KOPT-K1 (cell line): ENCODE measurements at regions not wholly inside any gene's neighbourhood (a gene's known extent, or its start where the extent isn't known, plus 50 kb on each side); places are given as distances from the start of the nearest gene placed in this dataset.

Source experiments
- H3K27ac ChIP-seq: fragments of 200-600 bp; sonication (generic); 2 replicates; pipeline ENCODE4 v1.5.1; 2016; ENCODE audit warnings: antibody characterized with exemption, mild to moderate bottlenecking, low read depth, low read length; ENCODE audit not compliant: poor library complexity, severe bottlenecking
- H3K36me3 ChIP-seq: fragments of 200-600 bp; sonication (generic); 2 replicates; pipeline ENCODE4 v1.5.1; 2017; ENCODE audit warnings: antibody characterized with exemption, mild to moderate bottlenecking, low read length, moderate library complexity; ENCODE audit not compliant: insufficient read depth
- H3K9me3 ChIP-seq: fragments of 200-600 bp; sonication (generic); 2 replicates; pipeline ENCODE4 v1.5.1; 2017; ENCODE audit warnings: antibody characterized with exemption, low read length, mild to moderate bottlenecking; ENCODE audit not compliant: insufficient read depth, poor library complexity, severe bottlenecking

DNA sequence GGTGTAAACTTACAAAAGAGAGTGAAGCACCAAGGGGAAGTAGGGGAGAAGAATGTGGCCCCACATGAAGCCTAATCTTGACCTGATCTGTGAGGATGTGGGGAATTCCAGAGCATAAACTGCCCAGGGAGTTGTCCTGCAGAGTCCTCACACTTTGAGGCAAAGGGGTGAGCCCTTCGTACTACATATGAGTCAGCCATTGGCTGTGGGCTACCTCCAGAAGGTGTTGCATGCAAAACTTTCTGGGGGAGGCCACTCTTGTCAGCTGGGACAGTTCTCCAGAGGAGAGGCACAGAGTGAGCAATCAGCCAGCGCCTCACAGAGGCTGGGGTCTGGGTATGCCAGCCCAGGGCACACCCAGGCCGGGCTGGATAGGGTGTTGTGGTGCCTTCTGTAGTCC is 98.1 kb upstream of the NMUR2 start:
- Histone ChIP-seq H3K27ac (no peak overlapping the region), H3K36me3 (no peaks in the 10 kb centered on the region), H3K9me3 (no peaks in the 10 kb centered on the region)

DNA sequence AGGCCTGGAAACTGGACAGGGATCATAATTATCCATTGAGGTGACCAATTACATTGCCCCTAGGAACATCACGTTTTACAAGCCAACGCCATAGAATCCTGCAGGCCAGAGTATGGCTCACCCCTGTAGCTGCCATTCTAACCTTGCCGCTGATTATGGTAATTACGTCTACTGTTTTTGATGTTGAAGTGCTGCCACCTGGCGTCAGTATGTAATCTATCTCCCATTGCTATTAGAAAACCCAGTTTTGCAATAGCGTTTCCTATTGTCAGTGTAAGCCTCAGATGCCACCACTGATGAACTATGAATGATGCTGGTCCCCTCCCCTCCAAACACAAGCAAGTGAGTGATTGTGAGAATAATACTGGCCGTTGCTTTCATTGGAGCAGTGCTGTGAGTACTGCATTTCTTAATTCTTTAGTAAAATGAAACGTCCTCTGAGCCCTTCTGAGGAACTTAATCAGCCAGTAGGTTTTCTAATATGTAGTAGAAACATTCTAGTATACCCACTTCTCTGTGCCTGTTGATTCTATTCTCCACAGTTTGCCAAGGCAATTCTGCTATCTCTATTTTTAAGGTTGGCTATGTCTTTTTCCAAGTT is 100.5 kb upstream of the NMUR2 start:
- Histone ChIP-seq H3K9me3 (no peaks in the 10 kb centered on the region), H3K36me3 (no peaks in the 10 kb centered on the region), H3K27ac (no peak overlapping the region)

DNA sequence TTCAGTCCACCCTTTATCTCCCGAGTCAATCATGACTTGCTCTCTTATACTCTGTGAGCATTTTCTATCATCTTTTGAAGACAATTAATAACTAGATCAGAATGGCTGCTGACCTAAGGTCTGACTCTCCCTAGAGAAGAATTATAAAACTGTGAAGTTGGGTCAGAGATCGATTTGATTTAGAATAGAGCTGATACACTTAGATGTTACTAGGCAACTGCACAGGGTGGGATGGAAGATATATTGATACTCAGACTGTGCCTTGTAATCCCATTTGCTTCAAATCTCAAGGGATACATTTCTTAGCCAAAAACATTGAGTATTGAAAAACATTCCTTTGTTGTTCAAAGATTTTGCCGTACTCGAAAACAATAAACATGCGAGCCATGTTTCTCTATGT is 106.0 kb upstream of the NMUR2 start:
- no peaks in the 10 kb centered on the region for H3K36me3 ChIP-seq
- H3K27ac ChIP-seq = no peak overlapping the region
- no peaks in the 10 kb centered on the region for H3K9me3 ChIP-seq

DNA sequence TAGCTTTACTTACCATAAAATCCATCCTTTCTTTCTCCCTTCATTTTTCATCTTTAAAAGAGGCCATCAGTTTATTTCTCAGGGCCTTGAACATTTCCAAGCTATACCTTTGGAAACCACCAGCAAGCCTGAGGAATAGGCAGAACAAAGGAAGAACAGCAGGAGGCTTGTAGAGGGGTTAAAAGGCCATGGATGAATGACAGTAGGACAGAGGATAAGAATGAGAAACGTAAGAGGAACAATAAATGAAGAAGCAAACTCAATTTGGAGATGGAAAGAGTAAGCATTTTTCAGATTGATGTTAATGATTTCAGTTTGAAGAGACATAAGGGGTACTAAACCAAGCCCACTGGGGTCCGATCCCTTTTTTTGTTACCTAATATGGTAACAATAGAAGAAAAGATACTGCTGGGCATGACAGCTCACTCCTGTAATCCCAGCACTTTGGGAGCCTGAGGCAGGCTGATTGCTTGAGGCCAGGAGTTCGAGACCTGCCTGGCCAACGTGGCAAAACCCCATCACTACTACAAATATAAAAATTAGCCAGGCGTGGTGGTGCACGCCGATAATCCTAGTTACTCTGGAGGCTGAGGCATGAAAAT is 106.6 kb upstream of the NMUR2 start:
- Histone ChIP-seq H3K27ac (no peak overlapping the region), H3K9me3 (no peaks in the 10 kb centered on the region), H3K36me3 (no peaks in the 10 kb centered on the region)

DNA sequence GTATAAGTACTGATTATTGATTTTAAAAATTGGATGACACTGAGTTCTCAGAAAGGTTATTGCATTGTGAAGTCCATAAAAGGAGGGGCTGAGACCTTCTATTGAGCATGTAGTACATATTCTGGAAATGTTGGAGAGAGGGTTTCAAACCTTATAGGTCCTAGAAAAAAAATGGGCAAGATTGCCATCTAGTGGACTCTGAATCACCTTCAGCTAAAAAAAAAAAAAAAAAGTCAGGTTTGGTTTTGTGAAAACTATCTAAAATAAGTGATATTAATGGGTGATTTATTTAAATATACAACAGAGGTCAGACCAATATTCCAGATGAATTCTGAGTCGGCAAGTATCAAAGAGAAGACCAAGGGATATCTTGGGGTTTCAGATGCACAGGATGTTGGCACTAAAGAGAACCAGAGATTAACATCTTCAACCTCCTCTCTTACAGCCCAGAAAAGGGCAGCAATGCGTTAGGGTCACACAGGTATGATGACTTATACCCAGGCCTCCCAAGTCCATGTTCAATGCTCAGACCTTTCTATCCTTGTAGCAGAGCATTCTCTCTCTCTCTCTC is 109.8 kb upstream of the NMUR2 start:
- Histone ChIP-seq H3K27ac (no peak overlapping the region), H3K36me3 (no peaks in the 10 kb centered on the region), H3K9me3 (no peaks in the 10 kb centered on the region)

DNA sequence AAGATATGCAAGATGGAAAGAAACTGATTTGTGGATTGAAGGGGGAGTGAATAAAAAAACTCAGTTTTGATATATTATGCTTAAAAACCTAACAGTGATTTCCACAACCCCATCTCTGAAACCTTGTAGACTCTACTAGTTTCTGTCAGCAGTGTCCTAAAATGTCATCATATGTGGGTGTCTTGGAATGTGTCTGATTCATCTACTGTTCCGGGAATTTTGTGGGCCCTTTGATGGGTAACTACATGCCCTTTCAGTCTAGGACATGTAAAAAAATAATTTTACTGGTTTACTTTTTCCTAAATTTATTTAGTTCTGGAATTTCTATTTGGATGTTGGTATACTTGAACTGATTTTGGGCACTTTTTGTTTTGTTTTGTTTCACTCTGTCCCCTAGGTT is 118.9 kb upstream of the NMUR2 start:
- Histone ChIP-seq H3K36me3 (no peaks in the 10 kb centered on the region), H3K27ac (no peak overlapping the region)

DNA sequence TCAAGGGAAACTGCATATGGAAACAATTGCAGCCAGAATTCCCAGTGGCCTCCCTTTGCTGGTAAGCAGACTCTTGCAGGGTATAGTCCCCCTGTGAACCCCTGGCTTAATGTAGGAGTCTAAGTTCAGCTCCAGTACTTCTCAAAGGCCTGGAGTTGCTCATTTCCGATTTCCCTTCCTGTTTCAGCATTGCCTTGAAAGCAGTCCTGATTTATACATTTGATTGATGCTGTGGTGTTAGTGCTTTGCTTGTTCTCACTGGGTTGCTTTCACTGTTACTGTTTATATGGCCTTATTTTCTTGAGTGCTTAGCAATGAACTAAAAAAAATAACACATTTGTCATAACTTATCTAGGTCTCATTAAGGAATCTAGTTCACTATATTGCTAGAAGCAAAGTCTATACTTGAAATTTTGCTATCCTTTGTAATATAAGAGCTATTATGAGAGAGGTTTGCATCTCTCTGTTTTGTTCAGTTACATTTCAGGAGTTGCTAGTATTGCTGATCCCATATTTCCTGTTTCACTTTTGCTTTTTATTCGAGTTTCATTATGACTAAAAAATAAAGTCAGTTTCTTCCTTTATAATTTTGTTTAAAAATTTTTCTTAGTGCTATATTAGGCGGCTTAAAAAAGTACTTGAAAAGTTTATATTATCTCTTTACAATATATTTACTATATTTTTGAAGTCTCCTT is 122.4 kb upstream of the NMUR2 start:
- no peaks in the 10 kb centered on the region for H3K36me3 ChIP-seq
- no peak overlapping the region for H3K27ac ChIP-seq
- H3K9me3 ChIP-seq = no peaks in the 10 kb centered on the region

More for the DNA sequence above, 118.9 kb upstream of the NMUR2 start:
- no peaks in the 10 kb centered on the region for H3K9me3 ChIP-seq

DNA sequence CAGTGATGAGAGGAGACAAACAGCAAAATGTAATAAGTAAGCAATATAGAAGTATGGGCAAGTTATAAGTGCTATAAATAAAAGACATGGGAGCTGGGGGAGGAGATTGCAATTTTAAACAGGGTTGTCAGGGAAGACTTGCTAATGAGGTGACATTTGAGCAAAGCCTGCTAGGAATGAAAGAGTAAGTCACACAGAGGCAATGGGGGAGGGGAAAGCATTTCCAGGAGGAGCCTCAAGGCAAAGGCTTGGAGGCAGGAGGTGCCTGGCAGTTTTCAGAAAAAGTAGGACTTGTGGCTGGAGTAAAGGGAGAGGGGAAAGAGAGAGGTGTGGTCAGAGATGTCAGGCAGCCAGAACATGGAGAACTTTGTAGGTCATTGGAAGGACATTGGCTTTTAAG is 124.4 kb upstream of the NMUR2 start:
- no peak overlapping the region for H3K27ac ChIP-seq
- H3K9me3 ChIP-seq = no peaks in the 10 kb centered on the region
- no peaks in the 10 kb centered on the region for H3K36me3 ChIP-seq

DNA sequence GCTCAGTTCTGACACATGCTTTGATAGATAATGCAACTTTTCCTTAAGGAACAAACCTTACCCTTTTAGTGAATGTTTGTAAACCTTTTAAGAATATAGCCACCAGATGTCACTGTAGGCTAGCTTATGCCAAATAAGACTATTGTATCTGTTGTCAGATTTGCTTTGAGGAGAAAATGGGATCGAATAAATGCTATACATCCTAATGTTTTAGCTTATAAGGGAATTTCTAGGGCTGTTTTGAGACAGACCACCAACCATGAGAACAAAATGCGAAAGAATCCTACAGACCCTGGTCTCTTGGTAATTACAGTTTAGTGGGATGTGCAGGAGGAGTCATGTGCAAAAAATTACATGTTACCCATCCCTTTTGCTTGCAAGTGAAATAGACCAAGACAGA is 127.6 kb upstream of the NMUR2 start:
- Histone ChIP-seq H3K9me3 (no peaks in the 10 kb centered on the region), H3K36me3 (no peaks in the 10 kb centered on the region), H3K27ac (no peak overlapping the region)

DNA sequence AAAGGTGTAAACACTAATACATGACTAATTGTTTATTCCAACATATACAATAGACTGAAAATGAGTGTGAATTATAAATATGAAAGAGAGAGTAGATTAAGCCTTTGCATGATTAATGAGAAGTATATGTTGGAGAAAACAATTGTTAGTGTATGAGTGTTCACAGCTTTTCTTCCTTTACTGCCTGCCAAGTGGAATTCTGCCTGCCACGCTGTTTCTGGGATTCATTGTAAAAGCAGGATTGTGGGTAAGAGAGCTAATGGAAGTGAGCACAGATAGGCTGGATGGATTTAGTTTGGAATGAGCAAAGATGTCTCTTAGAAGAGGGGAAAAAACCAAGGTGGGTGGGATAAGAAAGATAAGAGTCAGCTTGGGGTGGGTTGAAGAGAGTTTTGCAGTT is 129.6 kb upstream of the NMUR2 start:
- Histone ChIP-seq H3K27ac (no peak overlapping the region), H3K9me3 (no peaks in the 10 kb centered on the region), H3K36me3 (no peaks in the 10 kb centered on the region)

DNA sequence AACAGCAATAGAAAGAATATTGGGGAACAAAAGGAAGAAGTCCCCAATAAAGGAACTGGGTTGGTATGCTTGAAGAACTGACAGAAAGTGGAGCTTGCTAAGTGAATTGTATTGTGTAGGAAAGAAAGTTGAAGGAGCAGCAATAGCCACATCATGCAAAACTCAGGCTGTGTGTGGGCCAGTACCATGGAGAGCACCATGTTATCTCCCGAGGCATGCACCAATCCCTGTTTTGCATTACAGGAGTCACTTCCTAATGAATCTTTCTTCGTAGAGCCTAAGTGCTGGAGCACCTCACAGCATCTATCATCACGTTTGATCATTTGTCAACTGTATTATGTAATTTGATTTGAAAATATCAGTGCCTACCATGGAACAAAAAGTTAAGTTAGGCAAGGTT is 137.7 kb upstream of the NMUR2 start:
- Histone ChIP-seq H3K9me3 (no peaks in the 10 kb centered on the region), H3K36me3 (no peaks in the 10 kb centered on the region), H3K27ac (no peak overlapping the region)

DNA sequence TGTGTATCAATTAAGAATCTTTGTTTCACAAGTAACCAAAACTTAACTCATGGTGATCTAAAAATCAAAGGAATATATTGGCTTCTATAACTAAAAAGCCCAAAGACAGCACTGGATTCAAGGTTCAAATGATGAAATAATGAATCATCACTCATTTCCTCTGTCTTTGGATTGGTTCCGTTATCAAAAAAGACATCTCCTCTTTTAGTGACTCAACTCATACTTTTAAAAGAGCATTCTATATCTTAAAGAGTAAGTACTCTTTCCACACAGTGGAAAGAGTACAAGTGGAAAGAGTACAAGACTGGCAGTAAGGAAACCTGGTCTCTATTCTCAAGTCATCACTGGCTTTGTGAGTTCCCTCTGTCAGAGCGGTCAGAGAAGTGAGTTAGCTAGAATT is 141.4 kb upstream of the NMUR2 start:
- Histone ChIP-seq H3K36me3 (no peaks in the 10 kb centered on the region), H3K27ac (no peak overlapping the region), H3K9me3 (no peaks in the 10 kb centered on the region)

DNA sequence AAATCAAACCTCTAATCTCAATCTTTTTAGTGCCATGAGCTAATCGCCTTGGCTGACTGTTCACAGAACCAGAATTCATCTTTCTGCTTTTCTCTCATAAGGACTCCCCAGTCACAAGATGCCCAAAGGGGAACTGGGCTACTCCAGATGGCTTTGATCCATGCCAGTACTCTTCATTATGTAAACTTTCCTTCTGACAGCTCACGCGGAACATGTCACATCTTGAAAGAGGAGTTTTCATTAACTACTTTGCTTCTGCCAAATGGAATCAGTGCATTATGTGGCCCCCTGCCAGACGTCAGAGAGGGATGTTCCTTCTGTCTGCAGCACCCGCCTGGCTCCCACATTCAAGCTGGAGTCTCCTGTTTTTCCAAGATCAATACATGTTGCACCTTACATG is 142.1 kb upstream of the NMUR2 start:
- Histone ChIP-seq H3K9me3 (no peaks in the 10 kb centered on the region), H3K27ac (no peak overlapping the region), H3K36me3 (no peaks in the 10 kb centered on the region)

DNA sequence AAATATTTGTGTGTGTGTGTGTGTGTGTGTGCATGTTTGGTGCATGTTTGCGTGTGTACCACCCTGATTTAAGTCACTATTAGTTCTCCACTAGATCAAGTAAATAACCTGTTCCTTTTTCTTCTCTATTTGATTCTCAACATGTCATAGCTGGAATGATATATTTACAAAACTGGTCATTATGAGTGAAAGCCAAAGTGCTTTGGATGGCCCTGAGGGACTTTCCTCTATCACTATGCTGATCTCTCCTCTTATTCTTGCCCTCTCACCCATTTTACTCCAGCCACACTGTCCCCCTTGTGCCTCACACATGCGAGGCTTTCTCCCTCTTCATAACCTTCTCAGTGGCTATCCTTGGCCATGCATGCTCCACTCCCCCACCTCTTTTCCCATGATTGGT is 144.6 kb upstream of the NMUR2 start:
- Histone ChIP-seq H3K36me3 (no peaks in the 10 kb centered on the region), H3K9me3 (no peaks in the 10 kb centered on the region), H3K27ac (no peak overlapping the region)

DNA sequence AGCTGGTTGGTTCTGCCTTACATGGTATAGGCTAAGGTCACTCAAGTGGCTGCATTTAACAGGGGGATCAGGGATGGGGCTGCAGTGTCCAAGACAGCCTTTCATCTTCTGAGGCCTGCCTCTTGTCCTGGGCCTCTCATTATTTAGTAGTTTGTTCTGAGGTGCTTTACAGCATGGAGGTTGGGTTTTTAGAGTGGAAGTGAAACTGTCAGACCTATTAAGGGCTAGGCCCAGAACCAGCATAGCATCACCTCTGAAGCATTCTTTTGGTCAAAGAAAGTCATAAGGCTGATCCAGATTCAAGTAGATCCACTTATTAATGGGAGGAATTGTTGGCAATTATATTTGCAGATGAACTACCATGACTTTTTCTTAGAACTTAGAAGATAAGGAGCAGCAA is 146.0 kb upstream of the NMUR2 start:
- Histone ChIP-seq H3K27ac (no peak overlapping the region), H3K9me3 (no peaks in the 10 kb centered on the region), H3K36me3 (no peaks in the 10 kb centered on the region)

DNA sequence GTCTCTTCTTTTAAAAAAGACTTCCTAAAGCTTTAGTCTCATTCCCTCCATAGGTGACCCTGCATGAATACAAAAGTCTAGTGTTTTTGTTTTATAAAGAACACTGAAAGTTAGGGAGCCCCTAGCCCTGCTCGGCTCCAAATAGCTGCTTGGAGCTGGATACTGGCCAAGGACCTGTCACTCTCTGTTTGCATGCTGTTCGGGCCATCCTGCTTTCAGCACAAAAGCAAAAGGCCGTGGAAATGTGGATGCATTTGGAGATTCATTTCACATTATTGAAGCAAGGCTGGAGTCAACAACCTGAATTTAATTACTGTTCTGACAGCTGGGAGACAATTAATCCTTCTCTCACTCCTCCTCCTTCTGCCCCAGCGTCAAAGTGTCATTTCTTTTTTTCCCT is 151.7 kb upstream of the NMUR2 start:
- H3K27ac ChIP-seq = no peak overlapping the region
- no peaks in the 10 kb centered on the region for H3K36me3 ChIP-seq
- H3K9me3 ChIP-seq = no peaks in the 10 kb centered on the region
